ENCODE measurements at regions not wholly inside any gene's neighbourhood (a gene's known extent, or its start where the extent isn't known, plus 50 kb on each side); places are given as distances from the start of the nearest gene placed in this dataset.

- TF ChIP-seq, protein P1, sequence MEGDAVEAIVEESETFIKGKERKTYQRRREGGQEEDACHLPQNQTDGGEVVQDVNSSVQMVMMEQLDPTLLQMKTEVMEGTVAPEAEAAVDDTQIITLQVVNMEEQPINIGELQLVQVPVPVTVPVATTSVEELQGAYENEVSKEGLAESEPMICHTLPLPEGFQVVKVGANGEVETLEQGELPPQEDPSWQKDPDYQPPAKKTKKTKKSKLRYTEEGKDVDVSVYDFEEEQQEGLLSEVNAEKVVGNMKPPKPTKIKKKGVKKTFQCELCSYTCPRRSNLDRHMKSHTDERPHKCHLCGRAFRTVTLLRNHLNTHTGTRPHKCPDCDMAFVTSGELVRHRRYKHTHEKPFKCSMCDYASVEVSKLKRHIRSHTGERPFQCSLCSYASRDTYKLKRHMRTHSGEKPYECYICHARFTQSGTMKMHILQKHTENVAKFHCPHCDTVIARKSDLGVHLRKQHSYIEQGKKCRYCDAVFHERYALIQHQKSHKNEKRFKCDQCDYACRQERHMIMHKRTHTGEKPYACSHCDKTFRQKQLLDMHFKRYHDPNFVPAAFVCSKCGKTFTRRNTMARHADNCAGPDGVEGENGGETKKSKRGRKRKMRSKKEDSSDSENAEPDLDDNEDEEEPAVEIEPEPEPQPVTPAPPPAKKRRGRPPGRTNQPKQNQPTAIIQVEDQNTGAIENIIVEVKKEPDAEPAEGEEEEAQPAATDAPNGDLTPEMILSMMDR (IDR thresholded peaks at IDR 0.05): no peak
- no peak for TF ChIP-seq POLR2A (IDR thresholded peaks at IDR 0.05)
Observed at GRCh38 chr3:177437513-177438337, 240.4 kb upstream of the TBL1XR1 start.

Data from adrenal gland (tissue), 5 donors.